ENCODE measurements at regions not wholly inside any gene's neighbourhood (a gene's known extent, or its start where the extent isn't known, plus 50 kb on each side); places are given as distances from the start of the nearest gene placed in this dataset.

- Histone ChIP-seq H3K36me3 (ENCODE audit: control insufficient read depth, insufficient read depth, low read length) (no peaks in the 10 kb centered on the region), H3K4me1 (ENCODE audit: control insufficient read depth, insufficient read depth, low read length, poor library complexity, severe bottlenecking) (no peaks in the 10 kb centered on the region), H3K9me3 (ENCODE audit: control insufficient read depth, low read length) (no peaks in the 10 kb centered on the region), H3K27ac (ENCODE audit: insufficient read depth, low read length, poor library complexity, severe bottlenecking) (no peak overlapping the region), H3K4me3 (ENCODE audit: insufficient read depth, low read depth, low read length, poor library complexity, severe bottlenecking) (no peak overlapping the region), H3K27me3 (replicated peaks; ENCODE audit: control insufficient read depth, insufficient read depth, low read length, poor library complexity, severe bottlenecking) (no peaks in the 10 kb centered on the region)
- DNase-seq = no peak
These were observed 101.4 kb downstream of the RMI2 start for GRCh38 chr16:11446566-11447119.

GRCh38 chr16:11447272-11447671 lies 102.0 kb downstream of the RMI2 start:
- Histone ChIP-seq H3K4me3 (ENCODE audit: insufficient read depth, low read depth, low read length, poor library complexity, severe bottlenecking) (no peak overlapping the region), H3K27ac (ENCODE audit: insufficient read depth, low read length, poor library complexity, severe bottlenecking) (no peak overlapping the region), H3K36me3 (ENCODE audit: control insufficient read depth, insufficient read depth, low read length) (no peaks in the 10 kb centered on the region), H3K4me1 (ENCODE audit: control insufficient read depth, insufficient read depth, low read length, poor library complexity, severe bottlenecking) (no peaks in the 10 kb centered on the region), H3K27me3 (replicated peaks; ENCODE audit: control insufficient read depth, insufficient read depth, low read length, poor library complexity, severe bottlenecking) (no peaks in the 10 kb centered on the region), H3K9me3 (ENCODE audit: control insufficient read depth, low read length) (no peaks in the 10 kb centered on the region)
- DNase-seq = no peak

GRCh38 chr16:11447836-11448235 lies 102.6 kb downstream of the RMI2 start:
- H3K4me3 ChIP-seq (ENCODE audit: insufficient read depth, low read depth, low read length, poor library complexity, severe bottlenecking) = no peak overlapping the region
- no peak overlapping the region for H3K27ac ChIP-seq (ENCODE audit: insufficient read depth, low read length, poor library complexity, severe bottlenecking)
- H3K36me3 ChIP-seq (ENCODE audit: control insufficient read depth, insufficient read depth, low read length) = no peaks in the 10 kb centered on the region
- no peaks in the 10 kb centered on the region for H3K9me3 ChIP-seq (ENCODE audit: control insufficient read depth, low read length)
- H3K4me1 ChIP-seq (ENCODE audit: control insufficient read depth, insufficient read depth, low read length, poor library complexity, severe bottlenecking) = no peaks in the 10 kb centered on the region
- H3K27me3 ChIP-seq (replicated peaks; ENCODE audit: control insufficient read depth, insufficient read depth, low read length, poor library complexity, severe bottlenecking) = no peaks in the 10 kb centered on the region
- no peak for DNase-seq

- Histone ChIP-seq H3K27ac (ENCODE audit: insufficient read depth, low read length, poor library complexity, severe bottlenecking) (no peak overlapping the region), H3K4me1 (ENCODE audit: control insufficient read depth, insufficient read depth, low read length, poor library complexity, severe bottlenecking) (no peaks in the 10 kb centered on the region)
These were observed 103.6 kb downstream of the RMI2 start for GRCh38 chr16:11448796-11449416.

GRCh38 chr16:11449716-11450115 lies 104.5 kb downstream of the RMI2 start:
- H3K27ac ChIP-seq (ENCODE audit: insufficient read depth, low read length, poor library complexity, severe bottlenecking) = no peak overlapping the region
- no peaks in the 10 kb centered on the region for H3K36me3 ChIP-seq (ENCODE audit: control insufficient read depth, insufficient read depth, low read length)
- H3K4me3 ChIP-seq (ENCODE audit: insufficient read depth, low read depth, low read length, poor library complexity, severe bottlenecking) = no peak overlapping the region
- DNase-seq = no peak
- H3K4me1 ChIP-seq (ENCODE audit: control insufficient read depth, insufficient read depth, low read length, poor library complexity, severe bottlenecking) = no peaks in the 10 kb centered on the region
- H3K27me3 ChIP-seq (replicated peaks; ENCODE audit: control insufficient read depth, insufficient read depth, low read length, poor library complexity, severe bottlenecking) = no peaks in the 10 kb centered on the region
- H3K9me3 ChIP-seq (ENCODE audit: control insufficient read depth, low read length) = no peaks in the 10 kb centered on the region

More at GRCh38 chr16:11448796-11449416, 103.6 kb downstream of the RMI2 start:
- DNase-seq = no peak
- Histone ChIP-seq H3K27me3 (replicated peaks; ENCODE audit: control insufficient read depth, insufficient read depth, low read length, poor library complexity, severe bottlenecking) (no peaks in the 10 kb centered on the region), H3K36me3 (ENCODE audit: control insufficient read depth, insufficient read depth, low read length) (no peaks in the 10 kb centered on the region), H3K4me3 (ENCODE audit: insufficient read depth, low read depth, low read length, poor library complexity, severe bottlenecking) (no peak overlapping the region), H3K9me3 (ENCODE audit: control insufficient read depth, low read length) (no peaks in the 10 kb centered on the region)

- Histone ChIP-seq H3K4me1 (ENCODE audit: control insufficient read depth, insufficient read depth, low read length, poor library complexity, severe bottlenecking) (no peaks in the 10 kb centered on the region), H3K36me3 (ENCODE audit: control insufficient read depth, insufficient read depth, low read length) (no peaks in the 10 kb centered on the region), H3K27ac (ENCODE audit: insufficient read depth, low read length, poor library complexity, severe bottlenecking) (no peak overlapping the region), H3K9me3 (ENCODE audit: control insufficient read depth, low read length) (no peaks in the 10 kb centered on the region), H3K27me3 (replicated peaks; ENCODE audit: control insufficient read depth, insufficient read depth, low read length, poor library complexity, severe bottlenecking) (no peaks in the 10 kb centered on the region), H3K4me3 (ENCODE audit: insufficient read depth, low read depth, low read length, poor library complexity, severe bottlenecking) (no peak overlapping the region)
- no peak for DNase-seq
These were observed 104.9 kb downstream of the RMI2 start for GRCh38 chr16:11450136-11450535.

- Histone ChIP-seq H3K4me3 (ENCODE audit: insufficient read depth, low read depth, low read length, poor library complexity, severe bottlenecking) (no peak overlapping the region), H3K27me3 (replicated peaks; ENCODE audit: control insufficient read depth, insufficient read depth, low read length, poor library complexity, severe bottlenecking) (no peaks in the 10 kb centered on the region), H3K9me3 (ENCODE audit: control insufficient read depth, low read length) (no peaks in the 10 kb centered on the region), H3K4me1 (ENCODE audit: control insufficient read depth, insufficient read depth, low read length, poor library complexity, severe bottlenecking) (no peaks in the 10 kb centered on the region), H3K36me3 (ENCODE audit: control insufficient read depth, insufficient read depth, low read length) (no peaks in the 10 kb centered on the region), H3K27ac (ENCODE audit: insufficient read depth, low read length, poor library complexity, severe bottlenecking) (no peak overlapping the region)
- DNase-seq = no peak
These were observed 107.0 kb downstream of the RMI2 start for GRCh38 chr16:11452298-11452697.

GRCh38 chr16:11452746-11453389 lies 107.6 kb downstream of the RMI2 start:
- Histone ChIP-seq H3K36me3 (ENCODE audit: control insufficient read depth, insufficient read depth, low read length) (no peaks in the 10 kb centered on the region), H3K9me3 (ENCODE audit: control insufficient read depth, low read length) (no peaks in the 10 kb centered on the region), H3K4me3 (ENCODE audit: insufficient read depth, low read depth, low read length, poor library complexity, severe bottlenecking) (no peak overlapping the region), H3K27ac (ENCODE audit: insufficient read depth, low read length, poor library complexity, severe bottlenecking) (no peak overlapping the region), H3K27me3 (replicated peaks; ENCODE audit: control insufficient read depth, insufficient read depth, low read length, poor library complexity, severe bottlenecking) (no peaks in the 10 kb centered on the region), H3K4me1 (ENCODE audit: control insufficient read depth, insufficient read depth, low read length, poor library complexity, severe bottlenecking) (no peaks in the 10 kb centered on the region)
- DNase-seq = no peak

- Histone ChIP-seq H3K27me3 (replicated peaks; ENCODE audit: control insufficient read depth, insufficient read depth, low read length, poor library complexity, severe bottlenecking) (no peaks in the 10 kb centered on the region), H3K27ac (ENCODE audit: insufficient read depth, low read length, poor library complexity, severe bottlenecking) (no peak overlapping the region), H3K36me3 (ENCODE audit: control insufficient read depth, insufficient read depth, low read length) (no peaks in the 10 kb centered on the region), H3K4me3 (ENCODE audit: insufficient read depth, low read depth, low read length, poor library complexity, severe bottlenecking) (no peak overlapping the region), H3K9me3 (ENCODE audit: control insufficient read depth, low read length) (no peaks in the 10 kb centered on the region), H3K4me1 (ENCODE audit: control insufficient read depth, insufficient read depth, low read length, poor library complexity, severe bottlenecking) (no peaks in the 10 kb centered on the region)
- no peak for DNase-seq
These were observed 111.5 kb downstream of the RMI2 start for GRCh38 chr16:11456741-11457140.

GRCh38 chr16:11459722-11460121 lies 114.5 kb downstream of the RMI2 start:
- H3K4me1 ChIP-seq (ENCODE audit: control insufficient read depth, insufficient read depth, low read length, poor library complexity, severe bottlenecking) = no peaks in the 10 kb centered on the region
- H3K4me3 ChIP-seq (ENCODE audit: insufficient read depth, low read depth, low read length, poor library complexity, severe bottlenecking) = no peak overlapping the region

More at GRCh38 chr16:11459722-11460121, 114.5 kb downstream of the RMI2 start:
- no peaks in the 10 kb centered on the region for H3K9me3 ChIP-seq (ENCODE audit: control insufficient read depth, low read length)
- no peaks in the 10 kb centered on the region for H3K27me3 ChIP-seq (replicated peaks; ENCODE audit: control insufficient read depth, insufficient read depth, low read length, poor library complexity, severe bottlenecking)
- H3K36me3 ChIP-seq (ENCODE audit: control insufficient read depth, insufficient read depth, low read length) = no peaks in the 10 kb centered on the region
- H3K27ac ChIP-seq (ENCODE audit: insufficient read depth, low read length, poor library complexity, severe bottlenecking) = no peak overlapping the region
- DNase-seq = no peak
